Mucosa of descending colon (tissue), 3 donors: ENCODE measurements at regions not wholly inside any gene's neighbourhood (a gene's known extent, or its start where the extent isn't known, plus 50 kb on each side); places are given as distances from the start of the nearest gene placed in this dataset.

Source experiments
- ATAC-seq: fragments of 200-7000 bp; cut with Tn5 transposase; one replicate; pipeline ENCODE4 v1.9.1; 2020; ENCODE audit warnings: mild to moderate bottlenecking, moderate library complexity
- DNase-seq, 3 donors: peaks; one replicate each; pipeline ENCODE4 v3.0.0-alpha.2; 2020
- H3K36me3 ChIP-seq: fragments of 200-600 bp; one replicate; pipeline ENCODE4 v1.8.0; 2021; ENCODE audit warnings: low read depth, mild to moderate bottlenecking
- H3K4me1 ChIP-seq: fragments of 200-600 bp; one replicate; pipeline ENCODE4 v1.8.0; 2021; ENCODE audit warnings: low read depth, mild to moderate bottlenecking
- H3K4me3 ChIP-seq: fragments of 200-600 bp; one replicate; pipeline ENCODE4 v1.8.0; 2021; ENCODE audit warnings: mild to moderate bottlenecking
- H3K9me3 ChIP-seq: fragments of 200-600 bp; one replicate; pipeline ENCODE4 v1.8.0; 2021; ENCODE audit warnings: mild to moderate bottlenecking
- intact Hi-C, 2 donors: fragments of 100-400 bp; cut with DNase I in 1 of 2; cut with micrococcal nuclease in 1 of 2; formaldehyde crosslinking; loops; one replicate each; pipeline versions ENCODE4 v1.11.0 to v1.11.1; 2022; cut with DNase I, micrococcal nuclease
- TF ChIP-seq, protein P1 (sequence below): fragments of 200-600 bp; IDR thresholded peaks from one replicate; pipeline ENCODE4 v1.8.0; 2022; ENCODE audit warnings: antibody characterized with exemption, mild to moderate bottlenecking
- donor health status: DM: no; HTN: no; CAD: no; lungs with moderate emphysema.
- donor health status: DM: no; HTN: no; CAD: no.
- donor health status: DM: no; HTN: yes; CAD: no.

DNA sequence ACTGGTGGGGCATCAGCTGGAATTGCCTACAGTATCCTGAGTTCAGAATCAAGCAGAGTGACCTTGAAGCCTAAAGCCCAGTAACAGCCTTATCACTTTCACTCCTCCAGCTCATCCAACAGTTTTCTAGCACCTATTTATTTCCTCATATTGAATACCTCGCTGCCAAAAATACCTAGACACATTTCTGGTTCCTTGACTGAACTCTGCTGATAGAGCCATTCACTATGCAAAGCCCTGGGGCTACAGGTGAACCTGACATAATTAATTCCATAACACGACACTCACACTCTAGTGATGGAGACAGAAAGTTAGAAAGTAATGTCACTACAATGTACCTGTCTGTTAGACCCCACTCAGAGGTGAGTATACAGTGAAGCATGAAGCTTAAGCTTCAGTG, 149.0 kb upstream of the STX18 start:
- H3K9me3 ChIP-seq: no peaks in the 10 kb centered on the region
- TF ChIP-seq, protein P1, sequence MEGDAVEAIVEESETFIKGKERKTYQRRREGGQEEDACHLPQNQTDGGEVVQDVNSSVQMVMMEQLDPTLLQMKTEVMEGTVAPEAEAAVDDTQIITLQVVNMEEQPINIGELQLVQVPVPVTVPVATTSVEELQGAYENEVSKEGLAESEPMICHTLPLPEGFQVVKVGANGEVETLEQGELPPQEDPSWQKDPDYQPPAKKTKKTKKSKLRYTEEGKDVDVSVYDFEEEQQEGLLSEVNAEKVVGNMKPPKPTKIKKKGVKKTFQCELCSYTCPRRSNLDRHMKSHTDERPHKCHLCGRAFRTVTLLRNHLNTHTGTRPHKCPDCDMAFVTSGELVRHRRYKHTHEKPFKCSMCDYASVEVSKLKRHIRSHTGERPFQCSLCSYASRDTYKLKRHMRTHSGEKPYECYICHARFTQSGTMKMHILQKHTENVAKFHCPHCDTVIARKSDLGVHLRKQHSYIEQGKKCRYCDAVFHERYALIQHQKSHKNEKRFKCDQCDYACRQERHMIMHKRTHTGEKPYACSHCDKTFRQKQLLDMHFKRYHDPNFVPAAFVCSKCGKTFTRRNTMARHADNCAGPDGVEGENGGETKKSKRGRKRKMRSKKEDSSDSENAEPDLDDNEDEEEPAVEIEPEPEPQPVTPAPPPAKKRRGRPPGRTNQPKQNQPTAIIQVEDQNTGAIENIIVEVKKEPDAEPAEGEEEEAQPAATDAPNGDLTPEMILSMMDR: no peak
- H3K4me3 ChIP-seq: no peak overlapping the region
- H3K36me3 ChIP-seq: no peaks in the 10 kb centered on the region
- ATAC-seq (no peak), DNase-seq (no peak)
- intact Hi-C loops: no loop called here
- H3K4me1 ChIP-seq: no peaks in the 10 kb centered on the region

DNA sequence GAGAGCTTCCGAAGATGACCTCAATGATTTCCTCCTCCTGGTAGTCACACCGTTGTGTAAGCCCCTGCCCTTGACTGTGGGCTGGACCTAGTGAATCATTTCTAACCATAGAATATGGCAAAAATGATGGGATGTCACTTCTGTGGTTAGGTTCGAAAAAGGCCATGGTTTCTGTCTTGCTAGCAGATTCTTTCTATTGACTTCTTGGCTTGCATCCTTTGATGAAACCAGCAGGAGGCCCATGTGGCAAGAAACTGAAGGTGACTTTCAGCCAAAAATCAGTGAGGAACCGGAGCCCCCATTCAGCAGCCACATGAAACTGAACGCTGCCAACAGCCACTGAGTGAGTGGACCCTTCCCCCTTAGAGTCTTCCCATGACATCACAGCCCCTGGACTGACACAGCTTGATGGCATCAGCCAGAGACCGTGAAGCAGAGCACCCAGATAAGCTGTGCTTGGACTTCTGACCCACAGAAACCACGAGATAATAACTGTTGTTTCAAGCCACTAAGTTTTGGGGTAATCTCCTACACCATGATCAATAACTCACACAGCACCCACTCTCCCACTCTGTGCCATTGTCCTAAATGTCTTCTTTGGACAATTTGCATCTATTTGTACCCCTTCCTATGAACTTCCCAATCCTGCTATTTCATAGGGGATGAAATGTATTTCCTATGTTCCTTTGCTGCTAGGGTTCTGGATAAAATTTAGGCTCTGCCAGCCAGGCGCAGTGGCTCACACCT, 148.0 kb upstream of the STX18 start:
- intact Hi-C loops: no loop called here
- ATAC-seq: no peak
- Histone ChIP-seq H3K36me3 (no peaks in the 10 kb centered on the region), H3K4me1 (no peaks in the 10 kb centered on the region), H3K9me3 (no peaks in the 10 kb centered on the region), H3K4me3 (no peak overlapping the region)
- DNase-seq: no peak
- TF ChIP-seq, protein P1: no peak

GRCh38 chr4:4687935-4688727, 146.3 kb upstream of the STX18 start:
- Histone ChIP-seq H3K4me3 (no peak overlapping the region), H3K9me3 (no peaks in the 10 kb centered on the region), H3K36me3 (no peaks in the 10 kb centered on the region), H3K4me1 (no peaks in the 10 kb centered on the region)
- DNase-seq: no peak
- intact Hi-C loops: no loop called here
- ATAC-seq: no peak
- TF ChIP-seq, protein P1: no peak

- ATAC-seq: no peak
Measured at GRCh38 chr4:4687100-4687499, 145.3 kb upstream of the STX18 start.

DNA sequence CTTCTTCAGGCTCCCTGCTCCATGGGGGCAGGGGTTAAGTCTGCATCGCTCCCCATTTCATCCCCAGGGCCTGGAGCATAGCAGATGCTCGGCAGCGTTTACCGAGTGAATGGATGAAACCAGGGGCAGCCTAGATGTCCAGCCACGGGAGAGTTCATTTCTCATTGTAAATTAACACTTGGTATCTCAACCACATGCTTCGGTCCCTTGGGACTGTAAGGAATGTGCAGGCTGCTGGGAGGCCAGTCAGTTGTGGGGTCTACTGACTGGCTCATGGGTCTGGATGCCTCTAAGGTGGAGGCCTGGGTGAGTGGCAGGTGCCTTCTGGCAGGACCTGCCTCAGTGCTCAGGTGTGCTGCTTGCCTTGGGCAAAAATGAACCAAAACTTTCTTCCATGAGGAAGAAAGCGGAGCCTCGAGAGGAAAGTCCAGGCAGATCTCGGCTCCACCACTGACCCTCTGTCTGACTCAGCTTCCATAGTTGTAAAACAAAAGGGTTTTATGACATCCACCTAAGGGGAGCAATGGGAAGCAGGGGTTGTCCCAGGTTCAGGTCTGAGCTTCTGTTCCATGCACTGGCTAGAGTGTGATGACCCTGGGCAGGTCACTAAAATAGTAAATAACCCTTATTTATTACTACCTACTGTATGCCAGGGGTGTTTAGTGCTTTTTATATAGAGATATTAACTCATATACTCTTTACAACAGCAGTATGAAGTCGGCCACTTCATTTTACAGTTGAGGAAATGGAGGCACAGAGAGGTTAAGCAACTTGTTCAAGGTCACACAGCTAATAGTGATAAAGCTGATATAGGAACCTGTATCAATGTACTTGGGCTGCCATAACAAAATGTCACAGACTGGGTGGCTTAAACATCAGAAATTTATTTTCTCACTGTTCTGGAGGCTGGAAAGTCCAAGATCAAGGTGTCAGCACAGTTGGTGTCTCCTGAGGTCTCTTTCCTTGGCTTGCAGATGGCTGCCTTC, 144.3 kb upstream of the STX18 start:
- no peaks in the 10 kb centered on the region for H3K36me3 ChIP-seq
- intact Hi-C loops: no loop called here
- TF ChIP-seq, protein P1: no peak
- no peaks in the 10 kb centered on the region for H3K9me3 ChIP-seq
- DNase-seq (no peak), ATAC-seq (no peak)
- H3K4me3 ChIP-seq: no peak overlapping the region
- no peaks in the 10 kb centered on the region for H3K4me1 ChIP-seq

More at GRCh38 chr4:4687100-4687499, 145.3 kb upstream of the STX18 start:
- no peaks in the 10 kb centered on the region for H3K36me3 ChIP-seq
- TF ChIP-seq, protein P1: no peak
- H3K9me3 ChIP-seq: no peaks in the 10 kb centered on the region
- H3K4me3 ChIP-seq: no peak overlapping the region
- H3K4me1 ChIP-seq: no peaks in the 10 kb centered on the region
- intact Hi-C loops: no loop called here
- no peak for DNase-seq
